Caco-2 (cell line): ENCODE measurements at regions not wholly inside any gene's neighbourhood (a gene's known extent, or its start where the extent isn't known, plus 50 kb on each side); places are given as distances from the start of the nearest gene placed in this dataset.

ENCODE experiments used
- BruUV-seq: library from RNA; stranded (reverse); fragments of 400-500 nt; replicated peaks from 2 replicates; lab custom pipeline; 2021; lab: Mats Ljungman, UMichigan
- CTCF ChIA-PET: fragments of 300-600 bp; sonication (Branson Sonifier 250); formaldehyde crosslinking; loops from one replicate; lab custom pipeline; 2022; ENCODE audit warnings: antibody characterized with exemption; lab: Charles Lee
- POLR2A ChIA-PET: fragments of 300-600 bp; sonication (Branson Sonifier 250); formaldehyde crosslinking; loops from one replicate; lab custom pipeline; 2022; ENCODE audit warnings: antibody characterized with exemption; lab: Charles Lee
- DNase-seq, 2 experiments: peaks; one replicate each; pipeline versions ENCODE4 v3.0.0 to v3.0.0-alpha.2; 2020 to 2022
- H3K27me3 ChIP-seq: replicated peaks from 2 replicates; pipeline ENCODE4 v1.6.0; 2011; ENCODE audit warnings: low read length; ENCODE audit not compliant: control insufficient read depth, insufficient read depth
- H3K36me3 ChIP-seq: 2 replicates; pipeline ENCODE4 v1.5.1; 2011; ENCODE audit warnings: low read length; ENCODE audit not compliant: control insufficient read depth, insufficient read depth
- H3K4me1 ChIP-seq: fragments of 250-450 bp; sonication (Bioruptor Pico); 2 replicates; pipeline ENCODE4 v1.5.1; 2020; ENCODE audit warnings: mild to moderate bottlenecking
- H3K4me3 ChIP-seq: 2 replicates; pipeline ENCODE4 v1.5.1; 2011; ENCODE audit warnings: low read depth, mild to moderate bottlenecking, control low read depth, low read length
- H3K9me3 ChIP-seq: fragments of 250-450 bp; sonication (Bioruptor Pico); 2 replicates; pipeline ENCODE4 v1.5.1; 2020; ENCODE audit warnings: mild to moderate bottlenecking, moderate library complexity
- H3K27ac Mint-ChIP-seq: one replicate; pipeline ENCODE4 v1.8.0; 2022; ENCODE audit warnings: mixed read lengths; ENCODE audit not compliant: unreplicated experiment
- H3K27me3 Mint-ChIP-seq: one replicate; pipeline ENCODE4 v1.8.0; 2022; ENCODE audit warnings: mixed read lengths; ENCODE audit not compliant: insufficient read depth, unreplicated experiment
- H3K36me3 Mint-ChIP-seq: one replicate; pipeline ENCODE4 v1.8.0; 2022; ENCODE audit warnings: mild to moderate bottlenecking, mixed read lengths; ENCODE audit not compliant: insufficient read depth, unreplicated experiment
- H3K4me1 Mint-ChIP-seq: one replicate; pipeline ENCODE4 v1.8.0; 2022; ENCODE audit warnings: low read depth, mixed read lengths; ENCODE audit not compliant: unreplicated experiment
- H3K4me3 Mint-ChIP-seq: one replicate; pipeline ENCODE4 v1.8.0; 2022; ENCODE audit warnings: mild to moderate bottlenecking, moderate library complexity, mixed read lengths; ENCODE audit not compliant: unreplicated experiment
- H3K9me3 Mint-ChIP-seq: one replicate; pipeline ENCODE4 v1.8.0; 2022; ENCODE audit warnings: mixed read lengths; ENCODE audit not compliant: unreplicated experiment
- intact Hi-C: fragments of 100-400 bp; cut with micrococcal nuclease; formaldehyde crosslinking; loops from one replicate; pipeline ENCODE4 v1.10.0; 2022; ENCODE audit not compliant: unreplicated experiment
- TF ChIP-seq, protein P1 (sequence below), 2 experiments: fragments of 200-600 bp in 1 of 2; IDR thresholded peaks; 1 replicate in 1 of 2; 2 replicates in 1 of 2; pipeline versions ENCODE4 v1.5.1 to v1.8.0; 2011 to 2022; ENCODE audit warnings: antibody characterized with exemption in 1 of 2, control low read depth in 1 of 2, inconsistent platforms in 1 of 2, low read depth in 1 of 2, low read length in 1 of 2, mild to moderate bottlenecking in 1 of 2, moderate library complexity in 1 of 2; ENCODE audit not compliant: insufficient read depth in 1 of 2, severe bottlenecking in 1 of 2, unreplicated experiment in 1 of 2

DNA sequence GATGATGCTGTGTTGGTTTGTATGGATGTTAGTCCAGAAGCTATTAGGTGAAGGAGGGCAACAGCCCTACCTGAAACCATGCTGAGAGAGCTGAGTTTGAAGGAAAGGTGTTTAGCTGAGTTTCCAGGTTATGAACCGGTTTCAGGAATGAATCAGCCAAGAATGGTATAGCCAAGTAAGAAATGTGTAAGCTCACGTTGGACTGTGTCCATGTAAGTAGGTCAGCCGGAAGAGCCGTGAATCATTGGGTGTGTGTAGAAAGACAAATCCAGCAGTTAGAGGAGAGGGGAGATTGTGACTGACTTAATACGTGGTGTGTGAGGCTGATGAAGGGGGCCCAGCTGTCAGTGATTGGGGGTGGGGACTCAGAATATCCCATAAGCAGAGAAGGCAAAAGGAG, 77.2 kb upstream of the SPIN4 start:
- H3K9me3 ChIP-seq: no peaks in the 10 kb centered on the region
- Mint-ChIP-seq H3K36me3 (no peaks in the 10 kb centered on the region), H3K27me3 (no peaks in the 10 kb centered on the region), H3K4me3 (no peak overlapping the region), H3K4me1 (peaks cover 7% of the 10 kb centered on the region), H3K9me3 (peaks cover 12% of the 10 kb centered on the region), H3K27ac (no peak overlapping the region)
- no peaks in the 10 kb centered on the region for H3K27me3 ChIP-seq
- no TSS peak for BruUV-seq
- no peak for DNase-seq
- H3K4me3 ChIP-seq: no peak overlapping the region
- TF ChIP-seq, protein P1, sequence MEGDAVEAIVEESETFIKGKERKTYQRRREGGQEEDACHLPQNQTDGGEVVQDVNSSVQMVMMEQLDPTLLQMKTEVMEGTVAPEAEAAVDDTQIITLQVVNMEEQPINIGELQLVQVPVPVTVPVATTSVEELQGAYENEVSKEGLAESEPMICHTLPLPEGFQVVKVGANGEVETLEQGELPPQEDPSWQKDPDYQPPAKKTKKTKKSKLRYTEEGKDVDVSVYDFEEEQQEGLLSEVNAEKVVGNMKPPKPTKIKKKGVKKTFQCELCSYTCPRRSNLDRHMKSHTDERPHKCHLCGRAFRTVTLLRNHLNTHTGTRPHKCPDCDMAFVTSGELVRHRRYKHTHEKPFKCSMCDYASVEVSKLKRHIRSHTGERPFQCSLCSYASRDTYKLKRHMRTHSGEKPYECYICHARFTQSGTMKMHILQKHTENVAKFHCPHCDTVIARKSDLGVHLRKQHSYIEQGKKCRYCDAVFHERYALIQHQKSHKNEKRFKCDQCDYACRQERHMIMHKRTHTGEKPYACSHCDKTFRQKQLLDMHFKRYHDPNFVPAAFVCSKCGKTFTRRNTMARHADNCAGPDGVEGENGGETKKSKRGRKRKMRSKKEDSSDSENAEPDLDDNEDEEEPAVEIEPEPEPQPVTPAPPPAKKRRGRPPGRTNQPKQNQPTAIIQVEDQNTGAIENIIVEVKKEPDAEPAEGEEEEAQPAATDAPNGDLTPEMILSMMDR (IDR thresholded peaks at IDR 0.05; ENCODE audit: insufficient read depth in 1 of 2, low read depth in 1 of 2, low read length in 1 of 2, severe bottlenecking in 1 of 2, unreplicated experiment in 1 of 2): no peak
- H3K4me1 ChIP-seq: peaks cover 22% of the 10 kb centered on the region
- CTCF ChIA-PET: no interaction called here
- POLR2A ChIA-PET: no interaction called here
- intact Hi-C loops: no loop called here
- no peaks in the 10 kb centered on the region; the same call in 1 of the 2 replicates for H3K36me3 ChIP-seq

DNA sequence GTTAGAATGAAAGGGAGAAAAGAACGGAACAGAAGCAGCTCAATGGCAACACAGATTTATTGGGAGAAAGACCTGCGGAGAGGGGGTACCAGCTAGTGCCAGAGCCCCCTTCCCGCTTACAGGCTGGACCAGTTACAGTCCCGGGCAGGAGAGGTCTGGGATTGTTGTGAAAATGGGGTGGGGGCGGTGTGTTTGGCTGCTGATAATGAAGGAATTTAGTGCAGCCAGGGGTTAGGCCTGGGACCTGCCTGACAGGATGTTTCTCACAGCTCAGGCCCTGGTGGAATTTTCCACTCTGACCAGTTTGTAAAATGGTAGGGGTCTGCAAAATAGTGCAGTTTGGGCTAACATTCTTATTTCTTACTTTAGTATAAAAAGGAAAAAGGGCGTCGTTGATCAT, 75.4 kb upstream of the SPIN4 start:
- Mint-ChIP-seq H3K27me3 (no peaks in the 10 kb centered on the region), H3K4me3 (no peak overlapping the region), H3K4me1 (peaks cover 7% of the 10 kb centered on the region), H3K27ac (no peak overlapping the region), H3K36me3 (no peaks in the 10 kb centered on the region), H3K9me3 (peaks cover 18% of the 10 kb centered on the region)
- Histone ChIP-seq H3K27me3 (no peaks in the 10 kb centered on the region), H3K36me3 (no peaks in the 10 kb centered on the region; the same call in 1 of the 2 replicates), H3K9me3 (no peaks in the 10 kb centered on the region), H3K4me1 (peaks cover 22% of the 10 kb centered on the region), H3K4me3 (no peak overlapping the region)
- BruUV-seq: no TSS peak
- DNase-seq: peak; percentile 45 to 59
- TF ChIP-seq, protein P1 (IDR thresholded peaks at IDR 0.05; ENCODE audit: insufficient read depth in 1 of 2, low read depth in 1 of 2, low read length in 1 of 2, severe bottlenecking in 1 of 2, unreplicated experiment in 1 of 2): no peak
- ChIA-PET POLR2A (no interaction called here), CTCF (no interaction called here)
- intact Hi-C loops: loop anchor here (1.0 kb wide), 1 partner anchor 8 kb away; no protein-coding TSS in a partner anchor

DNA sequence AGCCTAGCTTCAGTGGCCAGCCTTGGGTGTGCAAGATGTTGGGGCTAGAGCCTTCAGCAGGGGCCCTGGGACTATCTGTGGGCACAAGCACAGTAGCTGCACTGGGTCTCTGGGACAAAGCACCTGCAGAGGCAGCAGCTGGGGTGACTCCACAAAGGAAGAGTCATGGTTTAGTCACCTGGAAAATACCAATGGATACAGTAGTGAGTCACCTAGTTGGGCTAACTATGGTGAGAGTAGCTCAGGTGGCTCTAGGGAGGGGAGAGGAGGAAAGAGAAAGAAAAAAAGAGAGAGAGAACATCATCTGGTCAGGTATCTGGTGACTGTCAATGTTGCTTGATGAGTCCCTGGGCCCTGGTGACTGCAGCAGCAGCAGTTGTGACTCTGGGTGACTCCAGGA, 72.9 kb upstream of the SPIN4 start:
- H3K27ac Mint-ChIP-seq: no peak overlapping the region
- CTCF ChIA-PET: no interaction called here

More for the DNA sequence above, 72.9 kb upstream of the SPIN4 start:
- no peaks in the 10 kb centered on the region for H3K36me3 Mint-ChIP-seq
- peaks cover 7% of the 10 kb centered on the region for H3K4me1 Mint-ChIP-seq
- H3K9me3 Mint-ChIP-seq: peaks cover 18% of the 10 kb centered on the region
- TF ChIP-seq, protein P1 (IDR thresholded peaks at IDR 0.05; ENCODE audit: insufficient read depth in 1 of 2, low read depth in 1 of 2, low read length in 1 of 2, severe bottlenecking in 1 of 2, unreplicated experiment in 1 of 2): no peak
- H3K27me3 Mint-ChIP-seq: no peaks in the 10 kb centered on the region
- Histone ChIP-seq H3K36me3 (no peaks in the 10 kb centered on the region; the same call in 1 of the 2 replicates), H3K27me3 (no peaks in the 10 kb centered on the region), H3K4me1 (peaks cover 22% of the 10 kb centered on the region), H3K4me3 (no peak overlapping the region), H3K9me3 (no peaks in the 10 kb centered on the region)
- H3K4me3 Mint-ChIP-seq: no peak overlapping the region
- DNase-seq: no peak
- no TSS peak for BruUV-seq
- intact Hi-C loops: no loop called here
- POLR2A ChIA-PET: no interaction called here
